K562 (cell line): ENCODE measurements at regions not wholly inside any gene's neighbourhood (a gene's known extent, or its start where the extent isn't known, plus 50 kb on each side); places are given as distances from the start of the nearest gene placed in this dataset.
A peak's percentile ranks its signal among the peaks of the same experiment; 100 is the strongest.

Experiments used
- CCAR2 ChIP-seq: fragments of 200-400 bp; formaldehyde crosslinking; IDR thresholded peaks from 2 replicates; pipeline ENCODE4 v1.6.1; 2017; ENCODE audit warnings: mild to moderate bottlenecking, low read depth, low read length
- CEBPG ChIP-seq, 3 experiments: fragments of 200-800 bp in 1 of 3; sonication (Bioruptor generic) in 1 of 3; sonication (generic) in 1 of 3; formaldehyde crosslinking in 1 of 3; IDR thresholded peaks in 2 of 3; conservative IDR thresholded peaks in 1 of 3; 2 replicates each; pipeline versions ENCODE4 v1.6.1 to v1.8.0; 2016 to 2022; ENCODE audit warnings: missing compliant biosample characterization in 2 of 3, missing genetic modification characterization in 2 of 3, mild to moderate bottlenecking in 1 of 3, missing genetic modification reagents in 1 of 3
- MECOM ChIP-seq: fragments of 250-450 bp; sonication (Bioruptor Pico); IDR thresholded peaks from 2 replicates; pipeline ENCODE4 v1.8.0; 2022; ENCODE audit warnings: inconsistent platforms
- MED1 ChIP-seq: sonication (generic); formaldehyde crosslinking; IDR thresholded peaks from 2 replicates; pipeline ENCODE4 v1.8.1; 2023; ENCODE audit warnings: missing genetic modification reagents, borderline replicate concordance
- NR0B1 ChIP-seq: fragments of 450-650 bp; IDR thresholded peaks from one replicate; pipeline ENCODE4 v1.6.1; 2018; ENCODE audit warnings: mild to moderate bottlenecking, moderate library complexity; ENCODE audit not compliant: partially characterized antibody
- POU5F1 ChIP-seq: fragments of 150-350 bp; IDR thresholded peaks from 2 replicates; pipeline ENCODE4 v1.6.1; 2014; ENCODE audit warnings: borderline replicate concordance, low read length, low read depth, mild to moderate bottlenecking; ENCODE audit not compliant: partially characterized antibody
- RBM39 ChIP-seq: fragments of 200-400 bp; formaldehyde crosslinking; optimal IDR thresholded peaks from 2 replicates; pipeline ENCODE3; 2018; ENCODE audit warnings: low read depth, low read length
- RHOXF2B ChIP-seq: fragments of 250-450 bp; sonication (Bioruptor Pico); conservative IDR thresholded peaks from 2 replicates; pipeline ENCODE4 v1.5.1; 2021
- THRA ChIP-seq: fragments of 450-650 bp; IDR thresholded peaks from 2 replicates; pipeline ENCODE4 v1.6.1; 2017; ENCODE audit warnings: mild to moderate bottlenecking, moderate library complexity
- U2AF2 ChIP-seq: fragments of 200-400 bp; formaldehyde crosslinking; optimal IDR thresholded peaks from 2 replicates; pipeline ENCODE3; 2017; ENCODE audit warnings: low read depth, mild to moderate bottlenecking, low read length
- ZNF511 ChIP-seq: sonication (generic); formaldehyde crosslinking; IDR thresholded peaks from 2 replicates; pipeline ENCODE4 v1.8.0; 2022; ENCODE audit warnings: mild to moderate bottlenecking, missing genetic modification reagents
- ZNF592 ChIP-seq: fragments of 450-650 bp; IDR thresholded peaks from 2 replicates; pipeline ENCODE4 v1.6.1; 2017; ENCODE audit warnings: antibody characterized with exemption, mild to moderate bottlenecking
- ZNF75A ChIP-seq: fragments of 450-650 bp; formaldehyde crosslinking; IDR thresholded peaks from 2 replicates; pipeline ENCODE4 v1.4.0; 2020; ENCODE audit warnings: mild to moderate bottlenecking
- TF ChIP-seq, protein P1 (sequence below): fragments of 200-400 bp; formaldehyde crosslinking; IDR thresholded peaks from 2 replicates; pipeline ENCODE4 v1.6.1; 2017; ENCODE audit warnings: mild to moderate bottlenecking, low read depth, low read length, moderate library complexity
- TF ChIP-seq, protein P2 (sequence below): fragments of 250-450 bp; sonication (Bioruptor Pico); IDR thresholded peaks from 2 replicates; pipeline ENCODE4 v1.4.0; 2020

DNA sequence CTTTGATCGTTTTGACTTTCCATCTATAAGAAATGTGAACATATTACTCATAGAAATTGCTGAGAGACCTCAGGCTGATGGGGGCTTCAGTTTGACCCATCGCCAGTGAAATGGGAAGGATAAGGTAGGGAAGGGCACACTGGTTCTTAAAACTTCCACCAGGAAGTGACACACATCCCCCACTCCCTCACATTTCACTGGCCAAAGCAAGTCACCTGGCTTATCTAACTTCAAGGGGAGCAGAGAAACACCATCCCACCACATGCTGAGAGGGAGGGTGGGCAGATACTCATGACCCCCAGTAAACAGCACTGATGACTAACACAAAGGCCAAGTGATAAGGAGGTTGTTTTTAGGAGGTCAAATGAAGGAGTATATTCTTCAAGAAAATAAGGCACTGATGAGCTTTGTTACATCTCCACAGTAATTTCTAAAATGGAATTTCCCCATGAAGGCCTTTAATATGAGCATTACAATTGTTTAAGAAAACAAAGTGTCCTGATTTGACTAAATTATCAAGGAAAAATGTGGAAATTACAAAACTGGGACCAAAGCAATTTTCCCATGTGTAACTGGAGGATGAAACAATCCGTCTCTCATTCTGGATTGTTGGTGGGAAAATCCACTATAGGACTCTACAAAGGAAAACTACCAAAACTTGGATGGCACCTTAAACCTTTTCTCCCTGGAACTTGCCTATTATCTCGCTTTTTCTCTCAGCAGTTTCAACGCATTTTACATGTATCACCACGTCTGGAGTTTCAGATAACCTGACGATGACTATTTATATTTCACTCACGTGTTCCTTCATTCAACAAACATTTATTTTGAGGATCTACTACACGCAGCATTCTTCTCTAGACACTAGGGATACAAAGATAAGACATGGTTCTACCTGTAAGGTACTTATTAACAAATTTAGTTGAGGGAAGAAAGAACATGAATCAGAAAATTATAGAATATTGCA is 91.8 kb upstream of the EEA1 start (continued):
- no peak for TF ChIP-seq NR0B1
- no peak for TF ChIP-seq MED1 (CRISPR knock-in tag)
- TF ChIP-seq RHOXF2B = no peak
- TF ChIP-seq, protein P1, sequence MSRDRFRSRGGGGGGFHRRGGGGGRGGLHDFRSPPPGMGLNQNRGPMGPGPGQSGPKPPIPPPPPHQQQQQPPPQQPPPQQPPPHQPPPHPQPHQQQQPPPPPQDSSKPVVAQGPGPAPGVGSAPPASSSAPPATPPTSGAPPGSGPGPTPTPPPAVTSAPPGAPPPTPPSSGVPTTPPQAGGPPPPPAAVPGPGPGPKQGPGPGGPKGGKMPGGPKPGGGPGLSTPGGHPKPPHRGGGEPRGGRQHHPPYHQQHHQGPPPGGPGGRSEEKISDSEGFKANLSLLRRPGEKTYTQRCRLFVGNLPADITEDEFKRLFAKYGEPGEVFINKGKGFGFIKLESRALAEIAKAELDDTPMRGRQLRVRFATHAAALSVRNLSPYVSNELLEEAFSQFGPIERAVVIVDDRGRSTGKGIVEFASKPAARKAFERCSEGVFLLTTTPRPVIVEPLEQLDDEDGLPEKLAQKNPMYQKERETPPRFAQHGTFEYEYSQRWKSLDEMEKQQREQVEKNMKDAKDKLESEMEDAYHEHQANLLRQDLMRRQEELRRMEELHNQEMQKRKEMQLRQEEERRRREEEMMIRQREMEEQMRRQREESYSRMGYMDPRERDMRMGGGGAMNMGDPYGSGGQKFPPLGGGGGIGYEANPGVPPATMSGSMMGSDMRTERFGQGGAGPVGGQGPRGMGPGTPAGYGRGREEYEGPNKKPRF = no peak
- no peak for TF ChIP-seq CCAR2
- TF ChIP-seq, protein P2, sequence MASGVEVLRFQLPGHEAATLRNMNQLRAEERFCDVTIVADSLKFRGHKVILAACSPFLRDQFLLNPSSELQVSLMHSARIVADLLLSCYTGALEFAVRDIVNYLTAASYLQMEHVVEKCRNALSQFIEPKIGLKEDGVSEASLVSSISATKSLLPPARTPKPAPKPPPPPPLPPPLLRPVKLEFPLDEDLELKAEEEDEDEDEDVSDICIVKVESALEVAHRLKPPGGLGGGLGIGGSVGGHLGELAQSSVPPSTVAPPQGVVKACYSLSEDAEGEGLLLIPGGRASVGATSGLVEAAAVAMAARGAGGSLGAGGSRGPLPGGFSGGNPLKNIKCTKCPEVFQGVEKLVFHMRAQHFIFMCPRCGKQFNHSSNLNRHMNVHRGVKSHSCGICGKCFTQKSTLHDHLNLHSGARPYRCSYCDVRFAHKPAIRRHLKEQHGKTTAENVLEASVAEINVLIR (CRISPR knock-in tag) = no peak
- TF ChIP-seq MECOM (CRISPR knock-in tag) = no peak
- no peak for TF ChIP-seq ZNF75A (CRISPR knock-in tag)
- no peak for TF ChIP-seq U2AF2
- TF ChIP-seq ZNF592 = peak; percentile 53; the same call in 1 of the 2 replicates
- TF ChIP-seq THRA = no peak
- no peak for TF ChIP-seq POU5F1
- TF ChIP-seq RBM39 = no peak
- no peak for TF ChIP-seq ZNF511 (CRISPR knock-in tag)
- no peak for TF ChIP-seq CEBPG (CRISPR knock-in tag; IDR thresholded peaks at IDR 0.05)
- no peak for TF ChIP-seq CEBPG (tag; conservative IDR thresholded peaks at IDR 0.05 in 1 of 2, IDR thresholded peaks at IDR 0.05 in 1 of 2)
